Esophagus squamous epithelium (tissue), 4 donors: ENCODE measurements at regions not wholly inside any gene's neighbourhood (a gene's known extent, or its start where the extent isn't known, plus 50 kb on each side); places are given as distances from the start of the nearest gene placed in this dataset.
"Not testable (repeated sequence)": the region's sequence is repeated elsewhere in the genome, so short reads cannot be mapped to it uniquely, and the experiment has no call there.

Experiments used
- POLR2A ChIP-seq, 4 donors: fragments of 450-650 bp; IDR thresholded peaks; one replicate each; pipeline ENCODE4 v1.6.1; 2017; ENCODE audit warnings: antibody characterized with exemption in 4 of 4, mild to moderate bottlenecking in 4 of 4, moderate library complexity in 3 of 4
- TF ChIP-seq, protein P1 (sequence below), 6 experiments: fragments of 450-650 bp in 4 of 6; fragments of 200-600 bp in 2 of 6; sonication (generic) in 2 of 6; IDR thresholded peaks; one replicate each; pipeline ENCODE4 v1.5.1; 2016 to 2019; ENCODE audit warnings: antibody characterized with exemption in 6 of 6, mild to moderate bottlenecking in 4 of 6, moderate library complexity in 4 of 6

DNA sequence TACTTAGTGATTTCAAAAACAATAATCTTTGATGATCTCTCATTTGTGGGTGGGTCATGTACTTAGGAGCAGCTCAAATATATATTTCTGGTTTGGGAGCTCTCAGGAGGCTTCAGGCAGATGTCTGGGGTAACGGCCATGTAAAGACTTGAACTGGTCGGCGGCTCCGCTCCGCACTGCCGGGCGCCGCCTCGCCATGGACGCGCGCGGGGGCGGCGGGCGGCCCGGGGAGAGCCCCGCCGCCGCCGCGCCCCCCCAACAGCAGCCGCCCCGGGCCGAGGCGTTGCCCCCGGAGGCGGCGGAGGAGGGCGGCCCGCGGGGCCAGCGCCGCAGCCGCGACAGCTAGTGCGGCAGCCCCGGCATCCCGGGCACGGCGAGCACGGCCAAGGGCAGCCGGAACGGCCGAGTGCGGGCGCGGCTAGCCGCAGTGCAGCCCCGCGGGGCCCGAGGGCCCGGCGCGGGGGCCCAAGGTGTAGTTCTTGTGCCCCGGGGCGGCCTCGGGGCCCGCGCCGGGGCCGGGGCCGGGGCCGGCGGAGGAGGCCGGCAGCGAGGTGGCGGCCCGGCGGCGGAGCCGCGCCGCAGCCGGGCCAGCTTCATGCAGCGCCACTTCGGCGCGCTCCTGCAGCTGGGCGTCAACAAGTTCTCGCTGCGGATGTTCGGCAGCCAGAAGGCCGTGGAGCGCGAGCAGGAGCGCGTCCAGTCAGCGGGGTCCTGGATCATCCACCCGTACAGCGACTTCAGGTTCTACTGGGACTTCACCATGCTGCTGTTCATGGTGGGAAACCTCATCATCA lies 88.1 kb downstream of the GOLGA8T start:
- TF ChIP-seq POLR2A (IDR thresholded peaks at IDR 0.05) = not testable (repeated sequence)
- TF ChIP-seq, protein P1, sequence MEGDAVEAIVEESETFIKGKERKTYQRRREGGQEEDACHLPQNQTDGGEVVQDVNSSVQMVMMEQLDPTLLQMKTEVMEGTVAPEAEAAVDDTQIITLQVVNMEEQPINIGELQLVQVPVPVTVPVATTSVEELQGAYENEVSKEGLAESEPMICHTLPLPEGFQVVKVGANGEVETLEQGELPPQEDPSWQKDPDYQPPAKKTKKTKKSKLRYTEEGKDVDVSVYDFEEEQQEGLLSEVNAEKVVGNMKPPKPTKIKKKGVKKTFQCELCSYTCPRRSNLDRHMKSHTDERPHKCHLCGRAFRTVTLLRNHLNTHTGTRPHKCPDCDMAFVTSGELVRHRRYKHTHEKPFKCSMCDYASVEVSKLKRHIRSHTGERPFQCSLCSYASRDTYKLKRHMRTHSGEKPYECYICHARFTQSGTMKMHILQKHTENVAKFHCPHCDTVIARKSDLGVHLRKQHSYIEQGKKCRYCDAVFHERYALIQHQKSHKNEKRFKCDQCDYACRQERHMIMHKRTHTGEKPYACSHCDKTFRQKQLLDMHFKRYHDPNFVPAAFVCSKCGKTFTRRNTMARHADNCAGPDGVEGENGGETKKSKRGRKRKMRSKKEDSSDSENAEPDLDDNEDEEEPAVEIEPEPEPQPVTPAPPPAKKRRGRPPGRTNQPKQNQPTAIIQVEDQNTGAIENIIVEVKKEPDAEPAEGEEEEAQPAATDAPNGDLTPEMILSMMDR (IDR thresholded peaks at IDR 0.05) = not testable (repeated sequence)
